ENCODE measurements at regions not wholly inside any gene's neighbourhood (a gene's known extent, or its start where the extent isn't known, plus 50 kb on each side); places are given as distances from the start of the nearest gene placed in this dataset.

DNA sequence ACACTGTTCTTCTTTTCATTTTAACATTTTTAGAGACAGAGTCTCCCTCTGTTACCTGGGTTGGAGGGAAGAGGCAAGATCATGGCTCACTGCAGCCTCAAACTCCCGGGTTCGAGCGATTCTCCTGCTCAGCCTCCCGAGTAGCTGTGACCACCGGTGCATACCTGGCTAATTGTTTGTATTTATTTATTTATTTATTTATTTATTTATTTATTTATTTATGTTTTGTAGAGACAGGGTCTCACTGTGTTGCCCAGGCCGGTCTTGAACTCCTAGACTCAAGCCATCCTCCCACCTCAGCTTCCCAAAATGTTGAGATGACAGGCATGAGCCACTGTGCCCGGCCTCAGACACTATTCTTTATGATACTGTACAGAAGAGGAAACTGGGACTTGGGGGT, 1176.6 kb upstream of the AUTS2 start:
- no peak overlapping the region for H3K4me3 ChIP-seq
- H3K27me3 ChIP-seq: no peaks in the 10 kb centered on the region
- intact Hi-C loops (cut with DNase I): no loop called here
- H3K36me3 ChIP-seq: no peaks in the 10 kb centered on the region
- WGBS, 2 donors: 83 to 98% methylated on average over 6 to 7 of the region's 7 CpGs
- no peaks in the 10 kb centered on the region for H3K9me3 ChIP-seq
- no peak for DNase-seq
- TF ChIP-seq, protein P1, sequence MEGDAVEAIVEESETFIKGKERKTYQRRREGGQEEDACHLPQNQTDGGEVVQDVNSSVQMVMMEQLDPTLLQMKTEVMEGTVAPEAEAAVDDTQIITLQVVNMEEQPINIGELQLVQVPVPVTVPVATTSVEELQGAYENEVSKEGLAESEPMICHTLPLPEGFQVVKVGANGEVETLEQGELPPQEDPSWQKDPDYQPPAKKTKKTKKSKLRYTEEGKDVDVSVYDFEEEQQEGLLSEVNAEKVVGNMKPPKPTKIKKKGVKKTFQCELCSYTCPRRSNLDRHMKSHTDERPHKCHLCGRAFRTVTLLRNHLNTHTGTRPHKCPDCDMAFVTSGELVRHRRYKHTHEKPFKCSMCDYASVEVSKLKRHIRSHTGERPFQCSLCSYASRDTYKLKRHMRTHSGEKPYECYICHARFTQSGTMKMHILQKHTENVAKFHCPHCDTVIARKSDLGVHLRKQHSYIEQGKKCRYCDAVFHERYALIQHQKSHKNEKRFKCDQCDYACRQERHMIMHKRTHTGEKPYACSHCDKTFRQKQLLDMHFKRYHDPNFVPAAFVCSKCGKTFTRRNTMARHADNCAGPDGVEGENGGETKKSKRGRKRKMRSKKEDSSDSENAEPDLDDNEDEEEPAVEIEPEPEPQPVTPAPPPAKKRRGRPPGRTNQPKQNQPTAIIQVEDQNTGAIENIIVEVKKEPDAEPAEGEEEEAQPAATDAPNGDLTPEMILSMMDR (IDR thresholded peaks at IDR 0.05): no peak
- TF ChIP-seq POLR2A (IDR thresholded peaks at IDR 0.05): no peak
- no peaks in the 10 kb centered on the region for H3K4me1 ChIP-seq
- no peak overlapping the region for H3K27ac ChIP-seq

DNA sequence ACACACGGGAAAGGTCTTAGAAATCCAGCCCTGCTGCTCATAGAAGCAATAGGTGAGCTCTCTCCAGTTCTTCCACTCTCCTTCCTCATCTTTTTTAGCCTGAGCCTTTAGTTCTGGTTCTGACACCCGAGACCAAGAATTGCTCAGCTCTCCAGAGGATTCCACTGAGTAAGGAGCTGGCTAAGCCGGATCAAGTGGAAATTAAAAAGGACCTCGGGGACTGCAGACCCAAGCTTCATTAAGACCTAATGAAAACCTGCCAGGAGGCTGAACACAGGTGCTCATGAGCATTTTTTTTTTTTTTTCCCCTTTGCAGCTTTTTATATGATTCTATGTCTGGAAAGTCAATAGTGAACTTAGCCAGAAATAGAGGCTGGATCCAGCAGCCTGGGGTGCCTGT, 1176.0 kb upstream of the AUTS2 start:
- H3K4me3 ChIP-seq: no peak overlapping the region
- TF ChIP-seq POLR2A (IDR thresholded peaks at IDR 0.05): no peak
- TF ChIP-seq, protein P1 (IDR thresholded peaks at IDR 0.05): no peak
- 50 to 70% methylated on average over 3 to 4 of the region's 4 CpGs for WGBS, 2 donors
- no peaks in the 10 kb centered on the region for H3K4me1 ChIP-seq
- intact Hi-C loops (cut with DNase I): no loop called here
- no peak overlapping the region for H3K27ac ChIP-seq
- no peaks in the 10 kb centered on the region for H3K36me3 ChIP-seq
- no peaks in the 10 kb centered on the region for H3K27me3 ChIP-seq
- no peaks in the 10 kb centered on the region for H3K9me3 ChIP-seq
- DNase-seq: no peak

DNA sequence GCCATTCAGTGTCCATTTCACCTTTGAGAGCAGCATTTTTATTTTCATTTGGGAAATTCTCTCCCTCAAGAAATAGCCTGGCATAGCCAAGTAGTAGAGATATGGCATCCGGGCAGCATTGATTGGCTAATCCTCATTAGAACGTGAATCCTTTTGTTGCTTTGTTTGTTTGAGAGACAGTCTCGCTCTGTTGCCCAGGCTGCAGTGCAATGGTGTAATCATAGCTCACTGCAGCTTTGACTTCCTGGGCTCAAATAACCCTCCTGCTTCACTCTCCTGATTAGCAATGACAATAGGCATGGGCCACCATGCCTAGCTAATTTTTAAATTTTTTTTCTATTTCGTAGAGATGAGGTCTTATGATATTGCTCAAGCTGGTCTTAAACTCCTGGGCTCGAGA, 1174.9 kb upstream of the AUTS2 start:
- Histone ChIP-seq H3K27me3 (no peaks in the 10 kb centered on the region), H3K4me3 (no peak overlapping the region), H3K36me3 (no peaks in the 10 kb centered on the region), H3K9me3 (no peaks in the 10 kb centered on the region), H3K4me1 (no peaks in the 10 kb centered on the region), H3K27ac (no peak overlapping the region)
- intact Hi-C loops (cut with DNase I): no loop called here
- TF ChIP-seq, protein P1 (IDR thresholded peaks at IDR 0.05): no peak
- no peak for TF ChIP-seq POLR2A (IDR thresholded peaks at IDR 0.05)
- 63 to 72% methylated on average over 5 of the region's 5 CpGs for WGBS, 2 donors
- DNase-seq: no peak

DNA sequence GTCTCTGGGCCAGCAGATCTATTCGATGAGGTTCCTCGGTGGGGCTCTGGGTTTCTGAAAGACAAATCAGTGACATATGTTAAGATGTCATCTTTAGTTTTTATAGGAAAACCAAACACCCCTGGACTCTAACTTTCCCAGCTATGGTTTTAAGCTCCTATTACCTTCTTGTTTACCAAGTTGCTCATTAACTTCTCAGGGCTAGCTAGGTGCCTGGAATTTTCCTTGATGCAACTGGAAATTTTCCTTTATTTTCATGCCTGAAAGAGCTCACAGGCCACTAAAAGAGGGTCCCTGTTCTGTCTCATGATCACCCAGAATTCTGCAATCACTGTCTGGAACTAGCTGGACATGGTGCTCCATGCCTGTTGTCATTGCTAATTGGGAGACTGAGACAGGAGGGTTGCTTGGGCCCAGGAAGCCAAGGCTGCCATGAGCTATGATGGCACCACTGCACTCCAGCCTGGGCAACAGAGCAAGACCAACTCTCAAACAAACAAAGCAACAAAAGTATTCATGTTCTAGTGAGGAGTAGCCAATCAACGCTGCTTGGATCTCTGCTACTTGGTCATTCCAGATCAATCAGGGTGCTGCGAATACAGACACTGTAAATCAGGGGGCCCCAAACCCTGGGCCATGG, 1173.5 kb upstream of the AUTS2 start:
- no peak for DNase-seq
- 85 to 90% methylated on average over 3 to 4 of the region's 4 CpGs for whole genome bisulfite sequencing, 2 donors

DNA sequence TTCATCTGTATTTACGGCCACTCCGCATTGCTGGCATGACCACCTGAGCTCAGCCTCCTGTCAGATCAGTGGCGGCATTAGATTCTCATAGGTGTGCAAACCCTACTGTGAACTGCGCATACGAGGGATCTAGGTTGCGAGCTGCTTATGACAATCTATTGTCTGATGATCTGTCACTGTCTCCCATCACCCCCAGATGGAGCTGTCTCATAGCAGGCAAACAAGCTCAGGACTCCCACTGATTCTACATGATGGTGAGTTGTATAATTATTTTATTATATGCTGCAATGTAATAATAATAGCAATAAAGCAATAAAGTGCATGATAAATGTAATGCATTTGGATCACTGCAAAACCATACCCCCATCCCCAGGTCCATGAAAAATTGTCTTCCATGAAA, 1172.9 kb upstream of the AUTS2 start:
- Histone ChIP-seq H3K36me3 (no peaks in the 10 kb centered on the region), H3K9me3 (no peaks in the 10 kb centered on the region), H3K27ac (no peak overlapping the region), H3K4me1 (no peaks in the 10 kb centered on the region), H3K27me3 (no peaks in the 10 kb centered on the region), H3K4me3 (no peak overlapping the region)
- WGBS, 2 donors: 86 to 96% methylated on average over 5 to 6 of the region's 6 CpGs
- intact Hi-C loops (cut with DNase I): no loop called here
- TF ChIP-seq, protein P1 (IDR thresholded peaks at IDR 0.05): no peak
- TF ChIP-seq POLR2A (IDR thresholded peaks at IDR 0.05): no peak
- no peak for DNase-seq

More for the DNA sequence above, 1173.5 kb upstream of the AUTS2 start:
- Histone ChIP-seq H3K36me3 (no peaks in the 10 kb centered on the region), H3K4me3 (no peak overlapping the region), H3K27ac (no peak overlapping the region), H3K9me3 (no peaks in the 10 kb centered on the region), H3K4me1 (no peaks in the 10 kb centered on the region), H3K27me3 (no peaks in the 10 kb centered on the region)
- intact Hi-C loops (cut with DNase I): no loop called here
- TF ChIP-seq POLR2A (IDR thresholded peaks at IDR 0.05): no peak
